HFFc6 (cell line): ENCODE measurements at regions not wholly inside any gene's neighbourhood (a gene's known extent, or its start where the extent isn't known, plus 50 kb on each side); places are given as distances from the start of the nearest gene placed in this dataset.

ENCODE experiments used
- DNase-seq: peaks from one replicate; pipeline ENCODE4 v3.0.0-alpha.2; 2018
- H3K27ac Mint-ChIP-seq: 2 replicates; pipeline ENCODE4 v1.8.0; 2020; ENCODE audit warnings: mild to moderate bottlenecking, mixed read lengths
- H3K27me3 Mint-ChIP-seq: 2 replicates; pipeline ENCODE4 v1.8.0; 2021; ENCODE audit warnings: mild to moderate bottlenecking, moderate library complexity, mixed read lengths; ENCODE audit not compliant: insufficient read depth
- H3K36me3 Mint-ChIP-seq: 2 replicates; pipeline ENCODE4 v1.8.0; 2021; ENCODE audit warnings: low read depth, mixed read lengths
- H3K4me1 Mint-ChIP-seq: 2 replicates; pipeline ENCODE4 v1.8.0; 2020; ENCODE audit warnings: low read depth, mixed read lengths
- H3K4me3 Mint-ChIP-seq: 2 replicates; pipeline ENCODE4 v1.8.0; 2020; ENCODE audit warnings: mild to moderate bottlenecking, moderate library complexity, mixed read lengths
- H3K9me3 Mint-ChIP-seq: 2 replicates; pipeline ENCODE4 v1.8.0; 2020; ENCODE audit warnings: mild to moderate bottlenecking, mixed read lengths
- CTCF ChIP-seq: fragments of 200-600 bp; sonication (generic); IDR thresholded peaks from 2 replicates; pipeline ENCODE4 v1.5.0; 2021; ENCODE audit warnings: antibody characterized with exemption, mild to moderate bottlenecking

GRCh38 chr10:130790339-130790738 is 521.2 kb downstream of the TCERG1L start:
- no peak for DNase-seq
- TF ChIP-seq CTCF = no peak
- H3K9me3 Mint-ChIP-seq = peaks cover 36% of the 10 kb centered on the region

GRCh38 chr10:130792096-130792845 is 519.2 kb downstream of the TCERG1L start:
- H3K4me3 Mint-ChIP-seq = no peak overlapping the region
- no peak for DNase-seq

More at GRCh38 chr10:130790339-130790738, 521.2 kb downstream of the TCERG1L start:
- peaks cover 3% of the 10 kb centered on the region; the same call in 1 of the 2 replicates for H3K27me3 Mint-ChIP-seq
- no peak overlapping the region for H3K4me3 Mint-ChIP-seq
- H3K36me3 Mint-ChIP-seq = no peaks in the 10 kb centered on the region
- no peaks in the 10 kb centered on the region for H3K4me1 Mint-ChIP-seq
- no peak overlapping the region for H3K27ac Mint-ChIP-seq

GRCh38 chr10:130795819-130796218 is 515.7 kb downstream of the TCERG1L start:
- no peak for DNase-seq
- Mint-ChIP-seq H3K4me3 (no peak overlapping the region), H3K36me3 (peaks cover 4% of the 10 kb centered on the region), H3K9me3 (peaks cover 58% of the 10 kb centered on the region), H3K4me1 (no peaks in the 10 kb centered on the region), H3K27ac (no peak overlapping the region), H3K27me3 (peaks cover 5% of the 10 kb centered on the region; the same call in 1 of the 2 replicates)
- no peak for TF ChIP-seq CTCF

More at GRCh38 chr10:130792096-130792845, 519.2 kb downstream of the TCERG1L start:
- Mint-ChIP-seq H3K4me1 (no peaks in the 10 kb centered on the region), H3K27me3 (peaks cover 5% of the 10 kb centered on the region; the same call in 1 of the 2 replicates), H3K27ac (no peak overlapping the region), H3K9me3 (peaks cover 54% of the 10 kb centered on the region), H3K36me3 (no peaks in the 10 kb centered on the region; the same call in 1 of the 2 replicates)
- no peak for TF ChIP-seq CTCF

- Mint-ChIP-seq H3K27ac (no peak overlapping the region), H3K4me3 (no peak overlapping the region), H3K9me3 (peaks cover 65% of the 10 kb centered on the region), H3K36me3 (peaks cover 8% of the 10 kb centered on the region), H3K27me3 (peaks cover 2% of the 10 kb centered on the region; the same call in 1 of the 2 replicates), H3K4me1 (no peaks in the 10 kb centered on the region)
- no peak for DNase-seq
- no peak for TF ChIP-seq CTCF
These were observed 512.0 kb downstream of the TCERG1L start for GRCh38 chr10:130799532-130799931.

- H3K27ac Mint-ChIP-seq = no peak overlapping the region
- no peak for TF ChIP-seq CTCF
- DNase-seq = no peak
- H3K9me3 Mint-ChIP-seq = peaks cover 69% of the 10 kb centered on the region
- no peaks in the 10 kb centered on the region for H3K4me1 Mint-ChIP-seq
- peaks cover 8% of the 10 kb centered on the region for H3K36me3 Mint-ChIP-seq
- H3K4me3 Mint-ChIP-seq = no peak overlapping the region
- H3K27me3 Mint-ChIP-seq = peaks cover 2% of the 10 kb centered on the region; the same call in 1 of the 2 replicates
These were observed 511.2 kb downstream of the TCERG1L start for GRCh38 chr10:130800281-130800680.
